NCI-H187 treated with DMSO at 0.1 percent for 48 hours (cell line): ENCODE measurements at regions not wholly inside any gene's neighbourhood (a gene's known extent, or its start where the extent isn't known, plus 50 kb on each side); places are given as distances from the start of the nearest gene placed in this dataset.
"Not testable (repeated sequence)": the region's sequence is repeated elsewhere in the genome, so short reads cannot be mapped to it uniquely, and the experiment has no call there.

ENCODE experiments used
- DNase-seq: peaks from one replicate; lab custom pipeline; 2025; lab: John Stamatoyannopoulos, UW

- DNase-seq: no peak
These were observed 195.1 kb upstream of the NR2F2 start for GRCh38 chr15:96135166-96136093.

- DNase-seq: no peak
These were observed 191.5 kb upstream of the NR2F2 start for GRCh38 chr15:96138985-96139384.

DNA sequence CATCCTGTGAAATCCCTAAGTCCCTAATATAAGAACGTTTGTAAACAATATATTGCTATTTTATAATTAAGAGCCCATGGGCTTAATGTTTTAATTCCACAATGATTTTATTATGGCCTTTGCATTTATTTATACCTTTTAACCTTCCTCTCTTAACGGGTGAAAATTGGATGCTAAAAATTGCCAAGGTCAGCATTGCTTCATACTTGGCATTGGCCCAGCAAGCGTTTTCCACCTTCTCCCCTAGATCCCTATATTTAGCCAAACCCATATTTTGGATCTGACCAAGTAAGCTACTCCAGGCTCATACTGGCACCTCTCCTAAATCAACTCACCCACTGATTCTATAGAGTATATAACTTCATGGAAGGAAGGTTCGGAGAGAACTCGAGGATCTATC lies 188.0 kb upstream of the NR2F2 start:
- DNase-seq: no peak

DNA sequence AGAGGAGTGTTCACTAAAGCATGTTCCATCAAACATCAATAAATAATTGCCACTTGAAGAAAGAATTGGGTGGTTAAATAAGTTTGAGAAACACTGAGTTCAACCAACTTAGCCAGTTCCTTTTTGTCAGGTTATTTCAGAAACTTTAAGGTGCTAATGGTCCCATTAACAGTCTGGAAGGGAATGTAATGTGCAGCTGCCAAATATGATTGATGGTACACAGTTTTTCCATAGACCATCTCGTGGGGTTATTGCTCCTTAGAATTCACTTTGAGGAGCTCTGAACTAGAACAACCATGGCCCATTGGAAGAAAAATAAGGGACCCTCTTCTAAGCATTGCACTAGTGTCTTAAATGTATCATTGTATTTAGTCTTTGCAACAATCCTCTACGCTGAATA lies 185.8 kb upstream of the NR2F2 start:
- DNase-seq: no peak

GRCh38 chr15:96146726-96147125 lies 183.8 kb upstream of the NR2F2 start:
- no peak for DNase-seq

DNA sequence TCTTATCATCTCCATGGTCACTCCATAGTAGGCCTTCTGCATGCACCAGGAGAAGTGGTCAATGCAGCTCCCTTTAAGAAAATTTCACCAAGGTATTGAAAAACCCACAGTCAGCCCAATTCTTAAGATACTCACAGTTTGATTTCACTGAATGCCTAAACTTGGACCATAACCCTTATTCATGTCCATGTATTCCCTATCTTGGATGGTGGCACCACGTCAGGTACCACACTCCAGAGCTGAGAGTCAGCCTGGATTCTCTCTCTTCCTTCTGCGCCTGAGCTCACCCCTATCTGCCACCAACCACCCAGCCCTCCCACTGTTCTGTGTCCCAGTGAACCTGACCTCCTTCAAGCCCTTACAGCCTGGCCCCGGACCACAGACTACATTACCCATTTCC lies 183.2 kb upstream of the NR2F2 start:
- no peak for DNase-seq

- DNase-seq: no peak
These were observed 180.2 kb upstream of the NR2F2 start for GRCh38 chr15:96150254-96150653.

GRCh38 chr15:96151749-96152148 lies 178.8 kb upstream of the NR2F2 start:
- DNase-seq: not testable (repeated sequence)

DNA sequence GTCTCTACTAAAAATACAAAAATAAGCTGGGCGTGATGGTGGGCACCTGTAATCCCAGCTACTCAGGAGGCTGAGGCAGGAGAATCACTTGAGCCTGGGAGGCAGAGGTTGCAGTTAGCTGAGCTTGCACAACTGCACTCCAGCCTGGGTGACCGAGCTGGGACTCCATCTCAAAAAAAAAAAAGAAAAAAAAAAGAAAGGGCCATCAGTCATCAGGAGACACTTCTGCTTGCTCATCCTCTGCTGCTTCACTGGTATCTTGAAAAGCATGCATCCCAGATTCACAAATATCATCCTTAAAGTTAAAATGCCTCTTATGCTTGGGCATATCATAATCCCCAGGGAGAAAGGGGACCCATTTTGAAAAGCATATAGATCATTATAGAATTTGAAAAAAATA lies 176.6 kb upstream of the NR2F2 start:
- DNase-seq: no peak

GRCh38 chr15:96158938-96159337 lies 171.6 kb upstream of the NR2F2 start:
- no peak for DNase-seq

GRCh38 chr15:96160269-96160668 lies 170.2 kb upstream of the NR2F2 start:
- DNase-seq: no peak

GRCh38 chr15:96160800-96161199 lies 169.7 kb upstream of the NR2F2 start:
- no peak for DNase-seq

DNA sequence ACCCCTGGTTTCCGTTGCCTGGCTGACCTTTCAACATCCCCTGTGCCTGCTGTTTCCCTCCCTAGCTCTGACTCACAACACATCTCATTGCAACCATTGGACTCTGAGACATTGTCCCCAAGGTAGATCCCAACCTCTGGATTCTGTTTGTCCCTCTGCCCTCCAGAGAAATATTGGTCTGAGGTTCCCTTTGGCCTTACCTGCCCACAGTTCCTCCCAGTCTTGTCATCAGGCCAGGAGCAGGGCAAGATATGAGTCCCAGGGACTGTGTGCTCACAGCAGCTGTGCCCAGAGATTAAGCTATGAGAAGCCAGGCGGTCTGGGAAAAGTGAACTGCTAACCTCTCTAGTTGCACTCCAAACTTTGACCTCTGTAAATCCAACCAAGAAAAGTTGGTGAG lies 168.2 kb upstream of the NR2F2 start:
- DNase-seq: no peak

- DNase-seq: no peak
These were observed 165.4 kb upstream of the NR2F2 start for GRCh38 chr15:96165081-96165480.

- DNase-seq: no peak
These were observed 164.7 kb upstream of the NR2F2 start for GRCh38 chr15:96165775-96166174.

- DNase-seq: no peak
These were observed 164.0 kb upstream of the NR2F2 start for GRCh38 chr15:96166223-96167200.

DNA sequence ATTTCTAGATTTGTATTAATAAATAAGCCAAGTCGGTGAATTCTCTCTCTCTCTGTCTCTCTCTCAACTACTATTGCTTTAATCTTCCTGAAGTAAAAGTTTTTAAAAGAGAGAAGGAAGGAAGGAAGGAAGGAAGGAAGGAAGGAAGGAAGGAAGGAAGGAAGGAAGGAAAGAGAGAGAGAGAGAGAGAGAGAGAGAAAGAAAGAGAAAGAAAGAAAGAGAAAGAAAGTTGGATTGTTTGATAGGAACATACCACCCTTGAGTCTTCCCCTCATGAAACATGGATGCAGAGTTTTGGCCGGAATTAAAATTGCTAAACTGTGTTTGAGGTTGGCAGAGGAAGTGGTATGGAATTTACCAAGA lies 159.9 kb upstream of the NR2F2 start:
- DNase-seq: not testable (repeated sequence)

DNA sequence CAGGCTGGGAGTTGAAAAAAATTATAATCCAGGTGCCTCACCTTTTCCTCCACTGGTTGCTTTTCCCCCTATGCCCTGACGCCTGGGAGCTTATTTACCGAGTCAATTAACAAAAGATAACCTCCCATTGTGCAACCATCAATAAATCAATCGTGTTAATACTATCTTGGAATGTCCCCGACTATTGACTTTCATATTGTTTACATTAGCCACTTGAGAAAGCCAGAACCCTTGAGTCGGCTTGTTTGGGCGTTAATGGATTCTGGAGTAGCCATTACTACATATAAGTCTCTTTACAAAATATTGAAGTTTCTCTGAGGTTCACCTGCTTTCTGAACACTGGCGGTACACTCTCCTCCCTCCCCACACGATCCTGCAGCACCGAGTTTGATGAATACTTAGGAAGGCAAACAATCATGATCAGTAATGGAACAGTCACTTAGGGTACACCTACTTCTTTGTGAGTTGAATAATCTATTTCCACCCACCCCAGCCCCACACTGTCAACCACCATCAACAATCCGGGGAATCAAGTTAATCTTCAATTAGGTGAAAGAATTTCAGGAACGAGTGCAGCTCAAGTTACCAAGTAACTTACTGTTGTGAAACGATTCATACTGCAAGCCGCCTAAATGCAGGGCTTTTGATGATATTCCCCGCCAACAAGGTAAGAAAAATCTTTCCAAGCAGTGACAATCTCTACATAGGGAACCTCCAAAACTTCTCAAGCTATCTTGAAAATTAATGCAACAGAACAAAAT lies 159.3 kb upstream of the NR2F2 start:
- DNase-seq: peak; percentile 92

GRCh38 chr15:96171853-96172296 lies 158.6 kb upstream of the NR2F2 start:
- DNase-seq: no peak

GRCh38 chr15:96172417-96172816 lies 158.1 kb upstream of the NR2F2 start:
- DNase-seq: no peak

GRCh38 chr15:96176831-96177230 lies 153.7 kb upstream of the NR2F2 start:
- no peak for DNase-seq

DNA sequence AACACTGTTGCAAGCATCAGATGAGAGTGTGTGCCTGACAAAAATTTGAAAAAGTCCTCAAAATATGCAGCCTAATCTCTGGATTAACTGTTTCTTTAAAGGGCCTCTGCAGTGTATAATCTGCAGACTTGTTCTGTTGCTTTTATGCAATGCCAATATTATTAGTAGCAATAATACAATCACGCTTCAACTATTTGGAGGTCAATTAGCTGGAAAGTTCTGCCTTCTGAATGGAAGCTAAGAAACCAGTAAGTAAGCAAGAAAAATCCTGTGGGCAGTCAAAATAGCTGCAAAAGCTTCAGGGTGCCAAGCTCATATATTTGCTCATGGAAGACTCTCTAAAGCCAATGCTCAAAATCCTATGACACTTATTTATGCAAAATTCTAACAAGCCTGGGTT lies 153.2 kb upstream of the NR2F2 start:
- no peak for DNase-seq
